HCT116 (cell line): ENCODE measurements at regions not wholly inside any gene's neighbourhood (a gene's known extent, or its start where the extent isn't known, plus 50 kb on each side); places are given as distances from the start of the nearest gene placed in this dataset.

ENCODE experiments used
- ATAC-seq: fragments of 200-7000 bp; cut with Tn5 transposase; 2 replicates; pipeline ENCODE4 v1.9.1; 2020; ENCODE audit warnings: mild to moderate bottlenecking, moderate library complexity
- BruUV-seq: library from RNA; stranded (reverse); fragments of 400-500 nt; replicated peaks from 2 replicates; lab custom pipeline; 2021; lab: Mats Ljungman, UMichigan
- CTCF ChIA-PET: fragments of 300-600 bp; sonication (Branson Sonifier 250); formaldehyde crosslinking; loops from one replicate; lab custom pipeline; 2021; ENCODE audit warnings: antibody characterized with exemption; lab: Charles Lee
- POLR2A ChIA-PET: fragments of 300-600, 350-600 bp; sonication (Branson Sonifier 250); formaldehyde crosslinking; loops from one replicate; lab custom pipeline; 2021; ENCODE audit warnings: antibody characterized with exemption; lab: Charles Lee
- RAD21 ChIA-PET, 2 experiments: fragments of 300-600 bp; sonication (Branson Sonifier 250); formaldehyde crosslinking; loops; one replicate each; lab custom pipeline; 2023; ENCODE audit warnings: low total read pairs in 2 of 2; ENCODE audit not compliant: uncharacterized antibody in 2 of 2, unreplicated experiment in 2 of 2, low non-redundant PET in 1 of 2; lab: Charles Lee
- DNase-seq: peaks from one replicate; pipeline ENCODE4 v3.0.0-alpha.2; 2010; ENCODE audit warnings: low read depth, low spot score
- H2AFZ ChIP-seq: fragments of 200-600 bp; shearing (Covaris generic), sonication (generic); 2 replicates; pipeline ENCODE4 v1.6.1; 2017; ENCODE audit warnings: low read depth, mixed run types, mixed read lengths, antibody characterized with exemption, low read length; ENCODE audit not compliant: poor library complexity, severe bottlenecking
- H3K27ac ChIP-seq: 2 replicates; pipeline ENCODE4 v1.5.1; 2012; ENCODE audit warnings: low read depth, low read length
- H3K27me3 ChIP-seq: fragments of 200-600 bp; sonication (generic); 2 replicates; pipeline ENCODE4 v1.6.1; 2016; ENCODE audit warnings: mixed run types, low read length, mixed read lengths; ENCODE audit not compliant: insufficient read depth
- H3K36me3 ChIP-seq, 2 experiments: fragments of 200-500 bp in 1 of 2; fragments of 200-600 bp in 1 of 2; sonication (Bioruptor generic) in 1 of 2; sonication (generic) in 1 of 2; 2 replicates each; pipeline versions ENCODE4 v1.5.1 to v1.6.1; 2014 to 2016; ENCODE audit warnings: low read length in 2 of 2, inconsistent platforms in 1 of 2, mixed read lengths in 1 of 2, mixed run types in 1 of 2; ENCODE audit not compliant: insufficient read depth in 2 of 2, control insufficient read depth in 1 of 2
- H3K4me1 ChIP-seq, 2 experiments: fragments of 200-600 bp in 1 of 2; sonication (generic) in 1 of 2; 2 replicates each; pipeline versions ENCODE4 v1.5.1 to v1.6.1; 2012 to 2017; ENCODE audit warnings: low read length in 2 of 2, inconsistent platforms in 1 of 2, mild to moderate bottlenecking in 1 of 2, mixed read lengths in 1 of 2, mixed run types in 1 of 2, moderate library complexity in 1 of 2; ENCODE audit not compliant: insufficient read depth in 2 of 2, control insufficient read depth in 1 of 2
- H3K4me2 ChIP-seq: fragments of 200-600 bp; sonication (generic); 2 replicates; pipeline ENCODE4 v1.6.1; 2017; ENCODE audit warnings: mixed run types, low read length, mixed read lengths
- H3K4me3 ChIP-seq, 2 experiments: fragments of 200-600 bp in 1 of 2; sonication (generic) in 1 of 2; replicated peaks in 1 of 2; 2 replicates each; pipeline ENCODE4 v1.5.1; 2011 to 2016; ENCODE audit warnings: low read length in 2 of 2, control low read depth in 1 of 2, low read depth in 1 of 2, mild to moderate bottlenecking in 1 of 2, mixed read lengths in 1 of 2, mixed run types in 1 of 2
- H3K79me2 ChIP-seq: fragments of 200-600 bp; sonication (generic); 2 replicates; pipeline ENCODE4 v1.6.1; 2017; ENCODE audit warnings: mild to moderate bottlenecking, mixed run types, low read length, moderate library complexity, mixed read lengths; ENCODE audit not compliant: insufficient read depth
- H3K9ac ChIP-seq: fragments of 200-600 bp; sonication (generic); 2 replicates; pipeline ENCODE4 v1.6.1; 2016; ENCODE audit warnings: low read length, mixed read lengths
- H3K9me2 ChIP-seq: fragments of 200-600 bp; sonication (generic), shearing (Covaris generic); 2 replicates; pipeline ENCODE4 v1.6.1; 2017; ENCODE audit warnings: mixed run types, mild to moderate bottlenecking, moderate library complexity; ENCODE audit not compliant: insufficient read depth
- H3K9me3 ChIP-seq, 2 experiments: fragments of 200-500 bp in 1 of 2; fragments of 200-600 bp in 1 of 2; sonication (Bioruptor generic) in 1 of 2; sonication (generic) in 1 of 2; 2 replicates each; pipeline ENCODE4 v1.6.1; 2014 to 2017; ENCODE audit warnings: low read length in 2 of 2, mixed read lengths in 2 of 2, inconsistent platforms in 1 of 2, low read depth in 1 of 2, mild to moderate bottlenecking in 1 of 2, mixed run types in 1 of 2, moderate library complexity in 1 of 2; ENCODE audit not compliant: control insufficient read depth in 1 of 2, insufficient read depth in 1 of 2
- H4K20me1 ChIP-seq: fragments of 200-600 bp; sonication (generic), shearing (Covaris generic); 2 replicates; pipeline ENCODE4 v1.6.1; 2017; ENCODE audit warnings: mixed run types, mild to moderate bottlenecking, moderate library complexity; ENCODE audit not compliant: insufficient read depth
- EZH2 ChIP-seq: fragments of 200-600 bp; sonication (generic); IDR thresholded peaks from 2 replicates; pipeline ENCODE4 v1.6.1; 2017; ENCODE audit warnings: antibody characterized with exemption, mixed run types
- EZH2phosphoT487 ChIP-seq: fragments of 200-600 bp; IDR thresholded peaks from 2 replicates; pipeline ENCODE4 v1.6.1; 2018; ENCODE audit warnings: antibody characterized with exemption, borderline replicate concordance
- FOSL1 ChIP-seq: IDR thresholded peaks from 2 replicates; pipeline ENCODE4 v1.6.1; 2012; ENCODE audit warnings: low read depth
- JUND ChIP-seq: IDR thresholded peaks from 2 replicates; pipeline ENCODE4 v1.6.1; 2012
- POLR2AphosphoS5 ChIP-seq: IDR thresholded peaks from 2 replicates; pipeline ENCODE4 v1.6.1; 2011; ENCODE audit warnings: mild to moderate bottlenecking, low read depth, low read length, moderate library complexity
- SRF ChIP-seq: IDR thresholded peaks from 2 replicates; pipeline ENCODE4 v1.6.1; 2012; ENCODE audit warnings: low read depth
- TCF7L2 ChIP-seq: IDR thresholded peaks from 2 replicates; pipeline ENCODE4 v1.7.0; 2011; ENCODE audit warnings: borderline replicate concordance, inconsistent platforms; ENCODE audit not compliant: insufficient read depth, insufficient read length; ENCODE audit errors: extremely low read depth
- YY1 ChIP-seq: IDR thresholded peaks from 2 replicates; pipeline ENCODE4 v1.6.1; 2011; ENCODE audit warnings: low read length, low read depth, moderate library complexity, mild to moderate bottlenecking; ENCODE audit not compliant: insufficient replicate concordance; ENCODE audit errors: extremely low read depth
- intact Hi-C: fragments of 100-400 bp; cut with micrococcal nuclease; formaldehyde crosslinking; loops from 2 replicates; pipeline ENCODE4 v1.10.0; 2022
- TF ChIP-seq, protein P1 (sequence below): IDR thresholded peaks from 2 replicates; pipeline ENCODE4 v1.6.1; 2012; ENCODE audit warnings: low read depth
- TF ChIP-seq, protein P2 (sequence below): IDR thresholded peaks from 2 replicates; pipeline ENCODE4 v1.6.1; 2012
- TF ChIP-seq, protein P3 (sequence below), 3 experiments: fragments of 200-600 bp in 1 of 3; sonication (generic) in 1 of 3; IDR thresholded peaks in 2 of 3; conservative IDR thresholded peaks in 1 of 3; 2 replicates each; pipeline ENCODE4 v1.5.1; 2012 to 2017; ENCODE audit warnings: low read depth in 2 of 3, low read length in 2 of 3, antibody characterized with exemption in 1 of 3, borderline replicate concordance in 1 of 3, control low read depth in 1 of 3, mild to moderate bottlenecking in 1 of 3, mixed read lengths in 1 of 3, mixed run types in 1 of 3, moderate library complexity in 1 of 3; ENCODE audit not compliant: insufficient read depth in 1 of 3
- TF ChIP-seq, protein P4 (sequence below): IDR thresholded peaks from 2 replicates; pipeline ENCODE4 v1.6.1; 2011; ENCODE audit warnings: mild to moderate bottlenecking, low read length, moderate library complexity; ENCODE audit not compliant: insufficient replicate concordance; ENCODE audit errors: extremely low read depth

DNA sequence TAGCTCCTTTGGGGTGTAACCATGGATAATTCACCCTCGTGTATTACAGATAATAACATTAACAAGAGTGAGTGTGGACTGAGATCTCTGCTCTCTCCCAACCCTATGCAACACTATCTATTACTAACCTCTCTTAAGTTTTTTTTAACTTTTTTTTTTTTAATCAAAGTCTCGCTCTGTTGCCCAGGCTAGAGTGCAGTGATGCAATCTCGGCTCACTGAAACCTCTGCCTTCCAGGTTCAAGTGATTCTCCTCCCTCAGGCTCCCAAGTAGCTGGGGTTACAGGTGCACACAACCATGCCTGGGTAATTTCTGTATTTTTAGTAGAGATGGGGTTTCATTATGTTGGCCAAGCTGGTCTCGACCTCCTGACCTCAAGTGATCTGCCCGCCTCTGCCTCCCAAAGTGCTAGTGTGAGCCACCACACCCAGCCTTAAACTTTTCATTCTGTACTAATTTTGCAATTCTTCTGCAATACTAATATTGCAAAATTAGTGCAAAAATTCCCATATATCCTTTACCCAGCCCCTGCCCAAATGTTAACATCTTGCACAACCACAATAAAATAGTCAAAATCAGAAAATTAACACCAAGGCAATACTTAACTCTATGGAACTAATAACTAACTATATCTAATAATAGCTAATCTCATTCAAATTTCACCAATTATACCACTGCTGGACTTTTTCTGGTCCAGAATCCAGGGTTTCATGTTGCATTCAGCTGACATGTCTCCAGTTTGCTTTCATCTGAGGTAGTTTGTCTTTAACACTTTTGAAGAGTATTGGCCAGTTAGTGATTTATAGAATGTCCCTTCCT, 66.5 kb upstream of the TCF7L2 start:
- Histone ChIP-seq H3K4me3 (no peak overlapping the region), H3K4me1 (peaks cover 0 to 1% of the 10 kb centered on the region in 2 experiments; a peak in 2 of 4 replicates), H3K4me2 (no peak overlapping the region), H3K27me3 (no peaks in the 10 kb centered on the region), H3K9ac (no peak overlapping the region), H3K27ac (no peak overlapping the region), H4K20me1 (no peaks in the 10 kb centered on the region), H3K9me3 (no peaks in the 10 kb centered on the region), H2AFZ (no peak overlapping the region), H3K79me2 (0 out of 2 replicates have a peak, but pooled peaks cover 3% of the 10 kb centered on the region), H3K36me3 (no peaks in the 10 kb centered on the region), H3K9me2 (no peaks in the 10 kb centered on the region)
- intact Hi-C loops = no loop called here
- CTCF ChIA-PET = interaction anchor here (1.7 kb wide), 1 partner anchor 10 kb away, joined by 5 read pairs; no protein-coding TSS in a partner anchor
- RAD21 ChIA-PET = interaction anchor here in 1 of 2 experiments (0.6 to 0.7 kb wide), 2 partner anchors 21 to 332 kb away, joined by 3 to 4 read pairs; no protein-coding TSS in a partner anchor
- no peak for DNase-seq
- TF ChIP-seq, protein P1, sequence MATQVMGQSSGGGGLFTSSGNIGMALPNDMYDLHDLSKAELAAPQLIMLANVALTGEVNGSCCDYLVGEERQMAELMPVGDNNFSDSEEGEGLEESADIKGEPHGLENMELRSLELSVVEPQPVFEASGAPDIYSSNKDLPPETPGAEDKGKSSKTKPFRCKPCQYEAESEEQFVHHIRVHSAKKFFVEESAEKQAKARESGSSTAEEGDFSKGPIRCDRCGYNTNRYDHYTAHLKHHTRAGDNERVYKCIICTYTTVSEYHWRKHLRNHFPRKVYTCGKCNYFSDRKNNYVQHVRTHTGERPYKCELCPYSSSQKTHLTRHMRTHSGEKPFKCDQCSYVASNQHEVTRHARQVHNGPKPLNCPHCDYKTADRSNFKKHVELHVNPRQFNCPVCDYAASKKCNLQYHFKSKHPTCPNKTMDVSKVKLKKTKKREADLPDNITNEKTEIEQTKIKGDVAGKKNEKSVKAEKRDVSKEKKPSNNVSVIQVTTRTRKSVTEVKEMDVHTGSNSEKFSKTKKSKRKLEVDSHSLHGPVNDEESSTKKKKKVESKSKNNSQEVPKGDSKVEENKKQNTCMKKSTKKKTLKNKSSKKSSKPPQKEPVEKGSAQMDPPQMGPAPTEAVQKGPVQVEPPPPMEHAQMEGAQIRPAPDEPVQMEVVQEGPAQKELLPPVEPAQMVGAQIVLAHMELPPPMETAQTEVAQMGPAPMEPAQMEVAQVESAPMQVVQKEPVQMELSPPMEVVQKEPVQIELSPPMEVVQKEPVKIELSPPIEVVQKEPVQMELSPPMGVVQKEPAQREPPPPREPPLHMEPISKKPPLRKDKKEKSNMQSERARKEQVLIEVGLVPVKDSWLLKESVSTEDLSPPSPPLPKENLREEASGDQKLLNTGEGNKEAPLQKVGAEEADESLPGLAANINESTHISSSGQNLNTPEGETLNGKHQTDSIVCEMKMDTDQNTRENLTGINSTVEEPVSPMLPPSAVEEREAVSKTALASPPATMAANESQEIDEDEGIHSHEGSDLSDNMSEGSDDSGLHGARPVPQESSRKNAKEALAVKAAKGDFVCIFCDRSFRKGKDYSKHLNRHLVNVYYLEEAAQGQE = no peak
- TF ChIP-seq JUND = no peak
- no peak for TF ChIP-seq FOSL1
- TF ChIP-seq SRF = no peak
- TF ChIP-seq, protein P2, sequence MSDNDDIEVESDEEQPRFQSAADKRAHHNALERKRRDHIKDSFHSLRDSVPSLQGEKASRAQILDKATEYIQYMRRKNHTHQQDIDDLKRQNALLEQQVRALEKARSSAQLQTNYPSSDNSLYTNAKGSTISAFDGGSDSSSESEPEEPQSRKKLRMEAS = no peak
- TF ChIP-seq POLR2AphosphoS5 = no peak
- no peak for TF ChIP-seq YY1
- no peak for TF ChIP-seq EZH2
- TF ChIP-seq, protein P3, sequence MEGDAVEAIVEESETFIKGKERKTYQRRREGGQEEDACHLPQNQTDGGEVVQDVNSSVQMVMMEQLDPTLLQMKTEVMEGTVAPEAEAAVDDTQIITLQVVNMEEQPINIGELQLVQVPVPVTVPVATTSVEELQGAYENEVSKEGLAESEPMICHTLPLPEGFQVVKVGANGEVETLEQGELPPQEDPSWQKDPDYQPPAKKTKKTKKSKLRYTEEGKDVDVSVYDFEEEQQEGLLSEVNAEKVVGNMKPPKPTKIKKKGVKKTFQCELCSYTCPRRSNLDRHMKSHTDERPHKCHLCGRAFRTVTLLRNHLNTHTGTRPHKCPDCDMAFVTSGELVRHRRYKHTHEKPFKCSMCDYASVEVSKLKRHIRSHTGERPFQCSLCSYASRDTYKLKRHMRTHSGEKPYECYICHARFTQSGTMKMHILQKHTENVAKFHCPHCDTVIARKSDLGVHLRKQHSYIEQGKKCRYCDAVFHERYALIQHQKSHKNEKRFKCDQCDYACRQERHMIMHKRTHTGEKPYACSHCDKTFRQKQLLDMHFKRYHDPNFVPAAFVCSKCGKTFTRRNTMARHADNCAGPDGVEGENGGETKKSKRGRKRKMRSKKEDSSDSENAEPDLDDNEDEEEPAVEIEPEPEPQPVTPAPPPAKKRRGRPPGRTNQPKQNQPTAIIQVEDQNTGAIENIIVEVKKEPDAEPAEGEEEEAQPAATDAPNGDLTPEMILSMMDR (IDR thresholded peaks at IDR 0.05 in 2 of 3, conservative IDR thresholded peaks at IDR 0.05 in 1 of 3; ENCODE audit: borderline replicate concordance in 1 of 3, insufficient read depth in 1 of 3, low read depth in 2 of 3, low read length in 2 of 3) = no peak
- TF ChIP-seq TCF7L2 = no peak
- TF ChIP-seq, protein P4, sequence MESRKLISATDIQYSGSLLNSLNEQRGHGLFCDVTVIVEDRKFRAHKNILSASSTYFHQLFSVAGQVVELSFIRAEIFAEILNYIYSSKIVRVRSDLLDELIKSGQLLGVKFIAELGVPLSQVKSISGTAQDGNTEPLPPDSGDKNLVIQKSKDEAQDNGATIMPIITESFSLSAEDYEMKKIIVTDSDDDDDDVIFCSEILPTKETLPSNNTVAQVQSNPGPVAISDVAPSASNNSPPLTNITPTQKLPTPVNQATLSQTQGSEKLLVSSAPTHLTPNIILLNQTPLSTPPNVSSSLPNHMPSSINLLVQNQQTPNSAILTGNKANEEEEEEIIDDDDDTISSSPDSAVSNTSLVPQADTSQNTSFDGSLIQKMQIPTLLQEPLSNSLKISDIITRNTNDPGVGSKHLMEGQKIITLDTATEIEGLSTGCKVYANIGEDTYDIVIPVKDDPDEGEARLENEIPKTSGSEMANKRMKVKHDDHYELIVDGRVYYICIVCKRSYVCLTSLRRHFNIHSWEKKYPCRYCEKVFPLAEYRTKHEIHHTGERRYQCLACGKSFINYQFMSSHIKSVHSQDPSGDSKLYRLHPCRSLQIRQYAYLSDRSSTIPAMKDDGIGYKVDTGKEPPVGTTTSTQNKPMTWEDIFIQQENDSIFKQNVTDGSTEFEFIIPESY = no peak
- no peak for TF ChIP-seq EZH2phosphoT487
- no TSS peak for BruUV-seq
- POLR2A ChIA-PET = no interaction called here
- ATAC-seq = no peak
